Endothelial cell of umbilical vein (primary cell): ENCODE measurements at regions not wholly inside any gene's neighbourhood (a gene's known extent, or its start where the extent isn't known, plus 50 kb on each side); places are given as distances from the start of the nearest gene placed in this dataset.

Experiments
- BruUV-seq: library from RNA; stranded (reverse); fragments of 400-500 nt; replicated peaks from 2 replicates; lab custom pipeline; 2021; lab: Mats Ljungman, UMichigan
- CTCF ChIA-PET: fragments of 300-600, 350-600 bp; sonication (Branson Sonifier 250); formaldehyde crosslinking; loops from one replicate; lab custom pipeline; 2021; ENCODE audit warnings: antibody characterized with exemption, inconsistent platforms; lab: Charles Lee
- POLR2A ChIA-PET: fragments of 300-600, 350-600 bp; sonication (Branson Sonifier 250); formaldehyde crosslinking; loops from one replicate; lab custom pipeline; 2021; ENCODE audit warnings: antibody characterized with exemption, inconsistent platforms; lab: Charles Lee
- DNase-seq: peaks from one replicate; pipeline ENCODE4 v3.0.0-alpha.2; 2011; ENCODE audit warnings: low read depth, low spot score
- FAIRE-seq: peaks from 2 replicates; lab custom pipeline; 2011; peaks lifted over from hg19 to GRCh38; lab: Jason Lieb, UNC
- H2AFZ ChIP-seq: 2 replicates; pipeline ENCODE4 v1.6.0; 2012; ENCODE audit warnings: low read depth, low read length, control low read depth, inconsistent platforms
- H3K27ac ChIP-seq: 2 replicates; pipeline ENCODE4 v1.5.1; 2011; ENCODE audit warnings: low read depth, mild to moderate bottlenecking, control low read depth, low read length, moderate library complexity; ENCODE audit not compliant: insufficient read depth
- H3K27me3 ChIP-seq, 2 experiments: 2 replicates each; pipeline versions ENCODE4 v1.6.0 to v1.6.1; 2011; ENCODE audit warnings: low read length in 2 of 2, mixed read lengths in 1 of 2; ENCODE audit not compliant: control insufficient read depth in 2 of 2, insufficient read depth in 2 of 2
- H3K36me3 ChIP-seq, 2 experiments: 2 replicates in 1 of 2; 3 replicates in 1 of 2; pipeline ENCODE4 v1.5.1; 2011; ENCODE audit warnings: low read length in 2 of 2, mild to moderate bottlenecking in 1 of 2, moderate library complexity in 1 of 2; ENCODE audit not compliant: control insufficient read depth in 2 of 2, insufficient read depth in 2 of 2; ENCODE audit errors: extremely low read depth in 1 of 2
- H3K4me1 ChIP-seq: 3 replicates; pipeline ENCODE4 v1.5.1; 2011; ENCODE audit warnings: mild to moderate bottlenecking, low read length; ENCODE audit not compliant: control insufficient read depth, insufficient read depth; ENCODE audit errors: extremely low read depth
- H3K4me2 ChIP-seq: 2 replicates; pipeline ENCODE4 v1.6.1; 2011; ENCODE audit warnings: low read length, control low read depth, mixed read lengths; ENCODE audit not compliant: insufficient read depth
- H3K4me3 ChIP-seq, 3 experiments: fragments of 200-600 bp in 1 of 3; sonication (generic), shearing (Covaris generic) in 1 of 3; replicated peaks in 1 of 3; 2 replicates each; pipeline ENCODE4 v1.5.1; 2011 to 2016; ENCODE audit warnings: control low read depth in 3 of 3, low read length in 3 of 3, mild to moderate bottlenecking in 2 of 3, inconsistent platforms in 1 of 3, low read depth in 1 of 3, moderate library complexity in 1 of 3; ENCODE audit not compliant: insufficient read depth in 1 of 3
- H3K79me2 ChIP-seq: 2 replicates; pipeline ENCODE4 v1.6.0; 2012; ENCODE audit warnings: low read length, inconsistent platforms; ENCODE audit not compliant: control insufficient read depth, insufficient read depth
- H3K9ac ChIP-seq: replicated peaks from 2 replicates; pipeline ENCODE3; 2011; ENCODE audit warnings: low read length, control low read depth; ENCODE audit not compliant: insufficient read depth; ENCODE audit errors: extremely low read depth
- H3K9me1 ChIP-seq: replicated peaks from 3 replicates; pipeline ENCODE4 v1.6.0; 2011; ENCODE audit warnings: mild to moderate bottlenecking, low read length; ENCODE audit not compliant: control insufficient read depth, insufficient read depth; ENCODE audit errors: extremely low read depth
- H3K9me3 ChIP-seq: replicated peaks from 2 replicates; pipeline ENCODE4 v1.5.1; 2012; ENCODE audit warnings: low read length, inconsistent platforms; ENCODE audit not compliant: control insufficient read depth, insufficient read depth
- H4K20me1 ChIP-seq: replicated peaks from 2 replicates; pipeline ENCODE3; 2011; ENCODE audit warnings: mild to moderate bottlenecking, low read length; ENCODE audit not compliant: control insufficient read depth, insufficient read depth; ENCODE audit errors: extremely low read depth
- EZH2 ChIP-seq: IDR thresholded peaks from 2 replicates; pipeline ENCODE4 v1.6.1; 2012; ENCODE audit warnings: borderline replicate concordance, low read depth, mild to moderate bottlenecking, moderate library complexity, low read length, inconsistent platforms; ENCODE audit not compliant: severe bottlenecking
- FOS ChIP-seq: IDR thresholded peaks from 2 replicates; pipeline ENCODE4 v1.6.1; 2011; ENCODE audit warnings: mild to moderate bottlenecking, low read length, moderate library complexity, borderline replicate concordance; ENCODE audit not compliant: insufficient read depth
- GATA2 ChIP-seq: IDR thresholded peaks from 2 replicates; pipeline ENCODE4 v1.7.0; 2011; ENCODE audit warnings: low read depth, mild to moderate bottlenecking, moderate library complexity, mixed read lengths, low read length; ENCODE audit not compliant: insufficient read length, insufficient read depth
- JUN ChIP-seq: IDR thresholded peaks from 2 replicates; pipeline ENCODE4 v1.6.1; 2011; ENCODE audit warnings: borderline replicate concordance, low read depth; ENCODE audit not compliant: insufficient read length, insufficient read depth
- MYC ChIP-seq: IDR thresholded peaks from one replicate; pipeline ENCODE4 v1.6.1; 2011; ENCODE audit warnings: mild to moderate bottlenecking, low read depth, low read length
- POLR2A ChIP-seq: IDR thresholded peaks from 2 replicates; pipeline ENCODE4 v1.6.1; 2012; ENCODE audit warnings: low read depth, mild to moderate bottlenecking, control low read depth, low read length
- POLR2AphosphoS5 ChIP-seq: IDR thresholded peaks from 2 replicates; pipeline ENCODE4 v1.6.1; 2012; ENCODE audit warnings: low read depth, mild to moderate bottlenecking, control low read depth, low read length, moderate library complexity; ENCODE audit not compliant: insufficient read depth
- dilution Hi-C: fragments of 300-500 bp; cut with MboI; formaldehyde crosslinking; loops from one replicate; pipeline ENCODE4 v1.15.0; 2019; ENCODE audit warnings: low sequenced_read_pairs; ENCODE audit not compliant: extremely low pct_ligation_motif_present
- intact Hi-C: fragments of 100-400 bp; cut with micrococcal nuclease; formaldehyde crosslinking; loops from one replicate; pipeline ENCODE4 v1.10.0; 2022
- TF ChIP-seq, protein P1 (sequence below), 2 donors: IDR thresholded peaks; 1 replicate in 1 of 2; 2 replicates in 1 of 2; pipeline ENCODE4 v1.5.1; 2011; ENCODE audit warnings: low read length in 2 of 2, mild to moderate bottlenecking in 2 of 2, moderate library complexity in 2 of 2, control low read depth in 1 of 2, inconsistent platforms in 1 of 2, low read depth in 1 of 2; ENCODE audit not compliant: insufficient read depth in 1 of 2; ENCODE audit errors: extremely low read depth in 1 of 2
- TF ChIP-seq, protein P2 (sequence below): IDR thresholded peaks from 2 replicates; pipeline ENCODE4 v1.6.1; 2011; ENCODE audit not compliant: insufficient read depth, insufficient read length

GRCh38 chr5:18771097-18771610 lies 1136.9 kb downstream of the TAF11L14 start:
- Histone ChIP-seq H3K4me1 (no peaks in the 10 kb centered on the region), H3K9me3 (no peaks in the 10 kb centered on the region), H3K27ac (no peak overlapping the region), H3K4me2 (no peak overlapping the region), H3K27me3 (no peaks in the 10 kb centered on the region), H3K9me1 (no peaks in the 10 kb centered on the region), H3K9ac (no peak overlapping the region), H2AFZ (no peak overlapping the region), H3K79me2 (no peaks in the 10 kb centered on the region), H4K20me1 (no peaks in the 10 kb centered on the region), H3K4me3 (no peak overlapping the region), H3K36me3 (no peaks in the 10 kb centered on the region)
- no TSS peak for BruUV-seq
- ChIA-PET POLR2A (no interaction called here), CTCF (no interaction called here)
- DNase-seq (no peak), FAIRE-seq (no peak)
- dilution Hi-C loops (no loop called here), intact Hi-C loops (no loop called here)
- TF ChIP-seq, protein P1, sequence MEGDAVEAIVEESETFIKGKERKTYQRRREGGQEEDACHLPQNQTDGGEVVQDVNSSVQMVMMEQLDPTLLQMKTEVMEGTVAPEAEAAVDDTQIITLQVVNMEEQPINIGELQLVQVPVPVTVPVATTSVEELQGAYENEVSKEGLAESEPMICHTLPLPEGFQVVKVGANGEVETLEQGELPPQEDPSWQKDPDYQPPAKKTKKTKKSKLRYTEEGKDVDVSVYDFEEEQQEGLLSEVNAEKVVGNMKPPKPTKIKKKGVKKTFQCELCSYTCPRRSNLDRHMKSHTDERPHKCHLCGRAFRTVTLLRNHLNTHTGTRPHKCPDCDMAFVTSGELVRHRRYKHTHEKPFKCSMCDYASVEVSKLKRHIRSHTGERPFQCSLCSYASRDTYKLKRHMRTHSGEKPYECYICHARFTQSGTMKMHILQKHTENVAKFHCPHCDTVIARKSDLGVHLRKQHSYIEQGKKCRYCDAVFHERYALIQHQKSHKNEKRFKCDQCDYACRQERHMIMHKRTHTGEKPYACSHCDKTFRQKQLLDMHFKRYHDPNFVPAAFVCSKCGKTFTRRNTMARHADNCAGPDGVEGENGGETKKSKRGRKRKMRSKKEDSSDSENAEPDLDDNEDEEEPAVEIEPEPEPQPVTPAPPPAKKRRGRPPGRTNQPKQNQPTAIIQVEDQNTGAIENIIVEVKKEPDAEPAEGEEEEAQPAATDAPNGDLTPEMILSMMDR (IDR thresholded peaks at IDR 0.05; ENCODE audit: extremely low read depth in 1 of 2, insufficient read depth in 1 of 2, low read depth in 1 of 2, low read length in 2 of 2), result no peak
- TF ChIP-seq GATA2, result no peak

- no peak for FAIRE-seq
- TF ChIP-seq POLR2AphosphoS5, result no peak
- TF ChIP-seq MYC, result no peak
- TF ChIP-seq, protein P1 (IDR thresholded peaks at IDR 0.05; ENCODE audit: extremely low read depth in 1 of 2, insufficient read depth in 1 of 2, low read depth in 1 of 2, low read length in 2 of 2), result no peak
- no peak for TF ChIP-seq GATA2
- TF ChIP-seq, protein P2, sequence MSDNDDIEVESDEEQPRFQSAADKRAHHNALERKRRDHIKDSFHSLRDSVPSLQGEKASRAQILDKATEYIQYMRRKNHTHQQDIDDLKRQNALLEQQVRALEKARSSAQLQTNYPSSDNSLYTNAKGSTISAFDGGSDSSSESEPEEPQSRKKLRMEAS, result no peak
- TF ChIP-seq EZH2, result no peak
- no peak for TF ChIP-seq JUN
- no peak for TF ChIP-seq FOS
- no peak for TF ChIP-seq POLR2A
- Histone ChIP-seq H3K27ac (no peak overlapping the region), H3K79me2 (no peaks in the 10 kb centered on the region), H3K4me3 (no peak overlapping the region), H3K9me3 (no peaks in the 10 kb centered on the region), H3K9me1 (no peaks in the 10 kb centered on the region), H3K9ac (no peak overlapping the region), H4K20me1 (no peaks in the 10 kb centered on the region), H3K36me3 (no peaks in the 10 kb centered on the region), H3K4me2 (no peak overlapping the region), H3K4me1 (no peaks in the 10 kb centered on the region), H2AFZ (no peak overlapping the region), H3K27me3 (no peaks in the 10 kb centered on the region)
- dilution Hi-C loops, result no loop called here
- intact Hi-C loops, result no loop called here
- no TSS peak for BruUV-seq
- no peak for DNase-seq
- ChIA-PET POLR2A (no interaction called here), CTCF (no interaction called here)
Measured at GRCh38 chr5:18772475-18772874, 1138.2 kb downstream of the TAF11L14 start.
